Stimulated activated CD4-positive, alpha-beta T cell treated with anti-CD3 and anti-CD28 coated beads, Interleukin-15, amount 100 ng/mL, for 24 hours (primary cell): ENCODE measurements at regions not wholly inside any gene's neighbourhood (a gene's known extent, or its start where the extent isn't known, plus 50 kb on each side); places are given as distances from the start of the nearest gene placed in this dataset.
"Not testable (repeated sequence)": the region's sequence is repeated elsewhere in the genome, so short reads cannot be mapped to it uniquely, and the experiment has no call there.

Source experiments
- DNase-seq: peaks from one replicate; pipeline ENCODE4 v3.0.0-alpha.2; 2020

DNA sequence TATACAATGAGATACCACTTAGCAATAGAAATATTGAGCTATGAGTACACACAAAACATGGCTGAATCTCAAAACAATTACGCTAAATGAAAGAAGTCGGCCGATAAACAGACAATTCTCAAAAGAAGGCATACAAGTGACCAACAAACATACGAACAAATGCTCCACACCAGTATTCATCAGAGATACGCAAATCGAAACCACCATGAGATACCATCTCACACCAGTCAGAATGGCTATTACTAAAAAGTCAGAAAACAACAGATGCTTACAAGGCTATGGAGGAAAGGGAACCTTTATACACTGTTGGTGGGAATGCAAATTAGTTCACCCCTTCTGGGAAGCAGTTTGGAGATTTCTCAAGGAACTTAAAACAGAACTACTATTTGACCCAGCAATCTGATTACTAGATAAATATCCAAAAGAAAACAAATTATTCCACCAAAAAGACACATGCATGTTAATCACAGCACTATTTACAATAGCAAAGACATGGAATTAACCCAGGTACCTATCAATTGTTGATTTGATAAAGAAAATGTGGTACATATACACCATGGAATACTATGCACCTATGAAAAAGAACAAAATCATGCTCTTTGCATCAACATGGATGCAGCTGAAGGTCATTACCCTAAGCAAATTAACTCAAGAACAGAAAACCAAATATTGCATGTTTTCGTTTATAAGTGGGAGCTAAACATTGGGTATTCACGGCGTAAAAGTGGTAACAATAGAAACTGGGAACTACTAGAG, 90.9 kb upstream of the GRAMD1B start:
- DNase-seq, result no peak

GRCh38 chr11:123338266-123338800, 91.7 kb upstream of the GRAMD1B start:
- DNase-seq, result peak; percentile 10

- DNase-seq, result no peak
Measured at GRCh38 chr11:123334925-123335324, 95.1 kb upstream of the GRAMD1B start.

GRCh38 chr11:123332577-123332976, 97.5 kb upstream of the GRAMD1B start:
- not testable (repeated sequence) for DNase-seq

DNA sequence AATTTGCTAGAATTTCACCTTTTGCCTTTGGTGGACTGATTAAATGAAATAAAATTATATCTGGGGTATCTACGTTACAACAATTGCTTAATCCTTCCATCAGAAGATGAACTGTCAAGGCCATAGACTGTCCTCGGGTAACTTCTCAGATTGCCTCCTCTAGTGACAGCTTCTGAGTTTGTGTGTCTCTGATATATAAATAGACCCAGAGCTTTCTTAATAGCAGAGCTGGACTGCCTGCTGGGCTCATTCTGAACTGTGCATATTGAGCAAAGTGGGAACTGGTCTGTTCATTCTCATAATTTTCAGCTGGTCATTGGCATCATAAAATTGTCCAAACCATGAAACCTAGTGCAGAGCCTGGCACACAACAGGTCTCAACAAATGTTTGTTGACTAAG, 99.1 kb upstream of the GRAMD1B start:
- no peak for DNase-seq

DNA sequence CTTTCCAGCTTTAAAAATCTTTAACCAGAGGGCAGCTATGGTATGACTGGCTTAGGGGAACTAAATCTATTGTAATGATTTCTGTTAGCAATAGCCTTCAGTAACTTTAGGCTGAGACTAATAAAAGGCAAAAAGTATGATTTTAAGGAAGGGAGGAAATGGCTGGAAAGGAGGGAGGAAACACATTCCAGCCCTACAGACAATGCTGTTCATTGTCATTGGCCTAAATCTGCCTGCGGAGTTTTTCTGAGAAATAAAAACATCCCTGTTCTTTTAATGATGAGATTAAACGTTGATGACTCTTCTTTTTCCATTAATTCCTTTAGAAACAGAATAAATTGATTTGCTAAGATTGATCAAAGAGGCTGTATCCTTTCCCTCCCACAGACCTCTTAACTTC, 99.6 kb upstream of the GRAMD1B start:
- DNase-seq, result no peak

DNA sequence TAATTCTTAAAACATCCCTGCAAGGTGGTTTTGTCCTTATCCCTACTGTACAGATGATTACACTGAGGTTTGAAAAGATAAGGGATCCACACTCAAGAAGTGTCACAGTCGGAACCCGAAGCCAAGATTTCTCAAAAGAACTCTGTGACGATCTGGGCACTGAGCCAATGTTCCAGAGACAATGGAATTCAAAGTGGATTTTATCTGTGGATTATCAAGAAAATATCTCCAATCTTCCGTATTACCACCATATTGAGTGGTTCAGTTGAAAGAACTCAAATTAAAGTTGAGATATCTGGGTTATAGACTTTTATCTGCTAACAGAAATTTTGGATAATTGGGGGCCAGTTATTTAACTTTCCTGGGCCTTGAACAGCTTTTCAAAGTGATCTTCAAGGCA, 100.0 kb upstream of the GRAMD1B start:
- no peak for DNase-seq

DNA sequence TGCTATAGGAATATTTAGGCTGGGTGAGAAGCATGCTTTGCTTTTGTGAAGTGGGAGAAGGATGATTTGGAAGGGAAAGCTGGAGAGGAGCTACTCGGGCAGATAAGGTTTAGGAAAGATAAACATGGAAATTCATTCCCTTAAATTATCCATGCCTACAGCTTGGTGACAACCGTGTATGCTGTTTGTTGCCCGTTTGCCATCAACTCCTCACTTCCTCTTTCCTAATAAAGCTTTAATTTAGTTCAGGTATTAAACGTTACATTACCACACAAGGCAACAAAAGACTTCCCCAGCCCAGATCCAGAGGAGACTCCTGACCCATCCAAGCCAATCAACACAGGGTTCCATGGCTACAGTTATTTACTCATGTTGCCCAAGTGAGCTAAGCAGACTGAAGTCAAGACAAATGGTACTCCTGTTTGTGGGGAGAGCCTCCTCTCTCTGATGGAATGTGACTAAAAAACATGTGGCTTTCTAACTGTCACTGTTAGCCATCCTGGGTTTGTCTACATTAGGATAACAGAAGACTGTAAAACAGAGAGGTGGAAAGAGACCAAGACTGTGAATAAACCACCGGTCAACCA, 101.7 kb upstream of the GRAMD1B start:
- no peak for DNase-seq

DNA sequence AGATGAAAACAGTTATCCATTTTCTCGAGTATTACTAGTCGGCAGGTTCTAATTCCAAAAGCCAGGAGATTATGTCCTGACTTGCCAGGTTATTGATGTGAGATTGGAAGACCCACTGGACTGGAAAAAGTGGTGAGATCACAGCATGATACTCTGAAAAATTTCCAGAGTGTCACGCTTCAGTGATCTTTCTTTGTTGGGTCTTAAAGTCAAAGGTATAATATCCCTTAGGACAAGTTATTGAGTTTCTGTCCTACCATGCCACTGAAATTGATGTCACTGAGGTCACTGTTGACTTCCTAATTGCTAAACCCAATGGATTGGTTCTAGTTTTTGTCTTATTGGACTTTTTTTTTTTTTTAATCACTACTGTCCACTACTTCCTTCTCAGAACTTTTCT, 104.5 kb upstream of the GRAMD1B start:
- DNase-seq, result no peak

DNA sequence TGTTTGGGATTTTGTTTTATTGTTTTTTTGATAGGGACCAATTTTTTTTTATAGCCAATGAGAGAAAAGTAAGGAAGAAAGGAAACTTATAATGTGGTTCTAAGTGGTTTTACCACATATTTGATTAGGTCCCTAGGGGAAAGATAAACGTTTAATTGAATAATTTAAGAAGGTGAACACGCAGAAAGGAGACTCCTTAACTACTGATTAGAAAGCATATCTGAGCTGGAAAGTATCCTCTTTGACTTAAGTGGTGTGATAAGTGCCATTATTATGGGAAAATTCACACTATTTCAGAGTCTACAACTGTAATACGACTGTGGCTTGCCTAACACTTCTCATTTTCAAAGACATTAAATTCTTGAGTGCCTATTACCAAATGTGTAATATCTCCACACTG, 106.5 kb upstream of the GRAMD1B start:
- no peak for DNase-seq

GRCh38 chr11:123321636-123322035, 108.4 kb upstream of the GRAMD1B start:
- no peak for DNase-seq

- no peak for DNase-seq
Measured at GRCh38 chr11:123318623-123319022, 111.4 kb upstream of the GRAMD1B start.

DNA sequence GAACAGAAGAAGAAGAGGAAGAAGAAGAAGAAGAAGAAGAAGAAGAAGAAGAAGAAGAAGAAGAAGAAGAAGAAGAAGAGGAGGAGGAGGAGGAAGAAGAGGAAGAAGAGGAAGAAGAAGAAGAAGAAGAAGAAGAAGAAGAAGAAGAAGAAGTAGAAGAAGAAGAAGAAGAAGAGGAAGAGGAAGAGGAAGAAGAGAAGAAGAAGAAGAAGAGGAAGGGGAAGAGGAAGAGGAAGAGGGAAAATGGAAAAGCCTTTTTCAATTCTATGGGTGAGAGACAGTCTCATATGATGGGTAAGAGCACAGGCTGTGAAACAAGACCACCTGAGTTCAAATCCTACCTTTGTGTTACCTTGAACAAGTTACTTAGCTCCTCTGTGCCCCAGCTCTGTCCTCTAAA, 111.9 kb upstream of the GRAMD1B start:
- not testable (repeated sequence) for DNase-seq

GRCh38 chr11:123316003-123316402, 114.1 kb upstream of the GRAMD1B start:
- no peak for DNase-seq

DNA sequence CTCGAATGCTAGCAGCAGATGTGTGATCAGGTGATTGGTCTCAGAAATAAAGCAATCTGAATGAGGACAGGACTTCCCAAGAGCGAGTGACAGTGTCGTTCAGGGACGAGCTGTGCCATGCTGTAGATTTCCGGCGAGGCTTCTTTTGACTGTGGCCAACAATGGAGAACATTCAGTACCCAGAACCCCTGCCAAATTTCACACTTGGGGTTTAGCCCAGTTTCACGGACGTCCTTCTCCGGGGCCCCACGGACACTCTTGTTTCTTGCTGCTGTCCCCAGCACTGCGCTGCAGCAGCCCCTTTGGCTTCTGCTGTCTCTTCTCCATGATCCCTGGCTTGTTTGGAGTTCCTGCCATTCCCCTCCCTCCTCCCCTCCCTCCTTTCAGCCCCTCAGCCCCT, 115.1 kb upstream of the GRAMD1B start:
- no peak for DNase-seq

GRCh38 chr11:123313262-123313661, 116.8 kb upstream of the GRAMD1B start:
- no peak for DNase-seq

GRCh38 chr11:123308077-123308476, 113.0 kb upstream of the CLMP start:
- no peak for DNase-seq

DNA sequence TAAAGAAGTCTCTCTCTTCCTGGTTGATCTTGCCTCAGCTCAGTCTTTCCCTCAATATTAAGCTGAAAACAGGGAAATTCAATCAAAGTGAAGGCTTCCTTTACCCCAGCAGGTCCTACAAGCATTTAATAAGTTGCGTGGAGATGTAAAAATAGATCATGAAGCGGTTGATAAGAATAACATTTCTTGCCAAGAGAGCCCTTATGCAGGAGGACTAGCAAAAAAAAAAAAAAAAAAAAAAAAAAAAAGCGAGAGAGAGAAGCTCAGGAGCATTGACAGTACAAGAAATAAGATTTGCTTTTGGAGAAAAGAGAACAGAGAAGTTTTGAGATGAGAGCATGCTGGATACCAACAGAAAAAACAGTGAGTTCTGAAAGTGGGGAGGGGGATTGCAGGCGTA, 112.2 kb upstream of the CLMP start:
- DNase-seq, result no peak

DNA sequence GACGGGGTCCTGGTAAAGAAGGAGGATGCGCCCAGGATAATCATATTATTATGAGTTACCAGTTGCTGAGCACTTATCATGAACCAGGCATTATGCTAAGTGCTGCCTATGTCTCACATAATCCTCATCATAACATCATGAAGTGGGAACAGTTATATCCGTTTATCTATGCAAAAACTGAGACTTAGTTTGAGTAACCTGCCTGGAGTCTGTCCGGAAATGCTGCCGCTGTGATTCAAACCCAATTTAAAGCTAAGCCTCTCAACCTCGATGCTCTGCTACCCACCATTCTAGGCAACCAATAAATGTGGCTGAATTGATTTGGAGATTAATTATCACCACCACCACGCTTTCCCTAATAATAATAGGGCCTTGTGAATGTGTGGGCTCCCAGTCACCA, 111.5 kb upstream of the CLMP start:
- DNase-seq, result no peak

- DNase-seq, result no peak
Measured at GRCh38 chr11:123305601-123306375, 110.7 kb upstream of the CLMP start.

- peak; percentile 10 for DNase-seq
Measured at GRCh38 chr11:123304828-123305466, 109.9 kb upstream of the CLMP start.

DNA sequence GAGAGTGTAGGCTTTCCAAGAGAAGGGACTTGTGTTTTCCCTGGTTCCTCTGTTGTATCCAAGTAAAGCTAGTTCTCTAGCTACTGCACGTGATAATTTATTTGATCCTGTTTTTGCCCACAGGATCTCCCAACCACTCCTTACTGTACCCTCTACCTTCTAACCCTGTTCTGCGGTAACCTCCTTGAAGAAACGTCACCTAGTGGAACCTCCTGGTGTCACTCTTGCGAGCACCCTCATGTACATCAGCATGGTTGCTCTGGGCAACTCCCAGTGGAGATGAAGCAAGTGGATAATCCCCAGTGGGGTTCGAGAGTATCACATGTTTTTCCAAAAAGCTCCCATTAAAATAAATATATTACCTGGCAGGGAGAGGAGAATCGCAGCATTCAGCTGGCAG, 108.9 kb upstream of the CLMP start:
- peak; percentile 12 for DNase-seq

- DNase-seq, result peak; percentile 51
Measured at GRCh38 chr11:123302751-123303195, 107.7 kb upstream of the CLMP start.
